ENCODE measurements at regions not wholly inside any gene's neighbourhood (a gene's known extent, or its start where the extent isn't known, plus 50 kb on each side); places are given as distances from the start of the nearest gene placed in this dataset.

DNA sequence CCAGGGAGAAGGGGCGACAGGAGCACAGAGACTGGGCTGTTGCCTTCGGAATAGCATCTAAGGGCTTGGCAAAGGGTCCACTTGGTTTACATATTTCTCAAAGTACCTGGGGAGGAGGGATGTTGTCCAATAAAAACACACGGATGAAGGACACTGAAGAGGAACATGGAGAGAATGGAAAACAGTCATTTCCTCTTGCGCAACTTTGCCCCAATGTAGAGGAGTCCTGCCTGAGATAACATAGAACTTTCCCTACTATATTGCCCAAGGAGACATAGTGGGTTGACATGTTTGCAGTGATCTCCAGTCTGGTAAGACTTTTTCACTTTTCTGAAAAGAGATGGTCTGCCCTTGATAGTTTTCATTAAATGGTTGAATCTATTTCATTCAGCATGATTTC is 468.8 kb upstream of the SUCLG2 start:
- Histone ChIP-seq H3K36me3 (no peaks in the 10 kb centered on the region), H3K27me3 (no peaks in the 10 kb centered on the region), H3K4me1 (no peaks in the 10 kb centered on the region), H3K4me3 (no peak overlapping the region), H3K9me3 (replicated peaks) (no peaks in the 10 kb centered on the region), H3K27ac (no peak overlapping the region)
- DNase-seq = no peak

DNA sequence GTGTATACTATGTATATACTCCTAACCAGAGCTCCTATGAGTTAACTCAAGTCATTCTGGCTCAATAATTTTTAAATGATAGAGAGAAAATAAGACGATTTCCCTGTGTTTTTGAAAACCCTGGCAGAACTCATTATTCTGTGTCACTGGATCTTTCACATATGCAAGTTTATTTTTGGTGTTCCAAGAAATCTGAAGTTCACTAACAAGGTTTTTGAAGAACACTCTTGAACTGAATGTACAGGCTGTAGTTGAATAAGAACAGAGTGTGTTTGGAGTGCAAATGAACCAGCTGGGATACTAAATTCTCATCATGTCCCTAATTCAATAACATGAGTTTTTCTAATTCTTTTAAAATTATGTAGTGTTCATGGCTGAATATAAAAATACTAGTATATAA is 466.9 kb upstream of the SUCLG2 start:
- H3K36me3 ChIP-seq = no peaks in the 10 kb centered on the region
- no peak overlapping the region for H3K4me3 ChIP-seq
- H3K9me3 ChIP-seq (replicated peaks) = no peaks in the 10 kb centered on the region
- DNase-seq = no peak
- H3K4me1 ChIP-seq = no peaks in the 10 kb centered on the region
- H3K27me3 ChIP-seq = no peaks in the 10 kb centered on the region
- H3K27ac ChIP-seq = no peak overlapping the region

DNA sequence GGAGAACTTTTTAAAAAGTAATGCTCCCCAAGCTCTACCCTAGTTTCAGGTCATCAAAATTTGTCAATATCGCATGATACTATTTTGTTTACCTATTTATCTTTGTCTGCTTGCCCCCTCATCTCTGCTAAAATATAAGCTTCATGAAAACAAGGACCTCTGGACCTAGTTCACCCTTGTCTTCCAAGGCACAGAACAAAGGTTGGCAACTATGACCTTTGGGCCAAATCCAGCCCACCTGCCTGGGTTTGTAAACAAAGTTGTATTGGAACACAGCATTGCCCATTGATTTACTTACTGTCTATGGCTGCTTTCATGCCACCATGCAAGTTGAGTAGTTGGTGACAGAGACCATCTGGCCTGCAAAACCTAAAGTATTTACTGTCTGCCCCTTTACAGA is 462.2 kb upstream of the SUCLG2 start:
- H3K4me3 ChIP-seq = no peak overlapping the region
- no peak for DNase-seq
- H3K27ac ChIP-seq = no peak overlapping the region
- H3K27me3 ChIP-seq = no peaks in the 10 kb centered on the region
- H3K36me3 ChIP-seq = no peaks in the 10 kb centered on the region
- no peaks in the 10 kb centered on the region for H3K4me1 ChIP-seq
- no peaks in the 10 kb centered on the region for H3K9me3 ChIP-seq (replicated peaks)

DNA sequence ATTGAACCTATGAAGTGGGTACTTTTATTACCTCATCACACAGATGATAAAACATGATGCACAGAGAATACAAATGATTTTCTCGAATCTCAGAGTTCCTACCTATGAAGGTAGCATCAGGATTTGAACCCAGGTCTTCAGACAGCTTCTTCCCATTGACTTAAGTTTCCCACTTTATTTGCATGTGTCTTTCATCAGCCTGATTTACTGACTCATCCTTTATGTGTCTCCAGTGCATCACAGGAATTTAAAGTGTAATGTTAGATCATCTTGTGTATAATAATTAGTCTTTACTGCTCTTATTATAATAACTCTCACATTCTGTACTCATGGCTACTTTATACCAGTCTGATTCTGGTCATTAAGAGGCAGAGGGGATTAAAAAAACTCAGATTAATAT is 449.4 kb upstream of the SUCLG2 start:
- Histone ChIP-seq H3K27me3 (no peaks in the 10 kb centered on the region), H3K27ac (no peak overlapping the region)

DNA sequence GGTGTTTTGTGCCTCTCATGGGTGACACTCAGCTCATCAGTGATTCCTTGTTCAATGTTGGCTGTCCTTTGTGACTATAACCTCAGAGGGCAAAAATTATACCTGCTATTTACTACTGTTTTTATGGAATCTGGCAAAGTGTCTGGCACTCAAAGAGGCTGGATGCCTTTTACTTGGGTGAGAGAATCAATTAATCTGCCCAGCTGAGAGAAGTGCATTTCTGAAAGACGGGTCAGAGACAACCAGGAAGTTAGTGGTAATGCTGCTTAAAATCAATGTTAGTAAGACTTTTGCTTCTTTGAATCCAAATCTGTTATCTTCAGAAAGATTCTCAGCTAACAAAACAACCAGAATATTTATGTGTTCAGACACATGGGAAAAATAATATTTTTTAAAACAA is 436.2 kb upstream of the SUCLG2 start:
- no peak for DNase-seq
- Histone ChIP-seq H3K27me3 (no peaks in the 10 kb centered on the region), H3K36me3 (no peaks in the 10 kb centered on the region)

More for the DNA sequence above, 449.4 kb upstream of the SUCLG2 start:
- Histone ChIP-seq H3K4me3 (no peak overlapping the region), H3K36me3 (no peaks in the 10 kb centered on the region), H3K4me1 (no peaks in the 10 kb centered on the region), H3K9me3 (replicated peaks) (no peaks in the 10 kb centered on the region)
- DNase-seq = no peak

DNA sequence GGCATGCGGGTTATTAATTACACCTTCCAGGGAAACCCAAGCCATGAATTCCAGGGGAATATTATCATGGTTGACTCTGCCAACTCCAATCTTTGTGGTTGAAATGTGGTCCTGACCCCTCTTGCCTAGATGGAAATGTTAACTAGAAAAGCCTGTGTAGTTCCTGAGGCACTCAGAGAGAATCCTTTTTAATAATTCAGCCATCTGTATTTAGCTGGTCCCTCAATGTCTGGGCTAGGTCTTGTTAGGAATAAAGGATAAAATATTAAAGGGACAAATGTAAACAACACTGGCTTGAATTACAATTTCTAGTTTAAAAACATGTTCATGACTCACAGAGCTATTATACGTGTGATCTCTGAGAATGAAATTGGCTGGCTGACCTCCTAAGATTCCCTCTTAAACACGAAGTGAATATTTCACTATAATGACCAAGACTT is 435.2 kb upstream of the SUCLG2 start:
- Histone ChIP-seq H3K4me1 (no peaks in the 10 kb centered on the region; the same call in 1 of the 2 replicates), H3K27me3 (no peaks in the 10 kb centered on the region), H3K4me3 (no peak overlapping the region), H3K27ac (no peak overlapping the region), H3K36me3 (no peaks in the 10 kb centered on the region), H3K9me3 (replicated peaks) (no peaks in the 10 kb centered on the region)
- no peak for DNase-seq

More for the DNA sequence above, 436.2 kb upstream of the SUCLG2 start:
- no peaks in the 10 kb centered on the region for H3K9me3 ChIP-seq (replicated peaks)
- H3K27ac ChIP-seq = no peak overlapping the region
- H3K4me1 ChIP-seq = no peaks in the 10 kb centered on the region; the same call in 1 of the 2 replicates
- H3K4me3 ChIP-seq = no peak overlapping the region

DNA sequence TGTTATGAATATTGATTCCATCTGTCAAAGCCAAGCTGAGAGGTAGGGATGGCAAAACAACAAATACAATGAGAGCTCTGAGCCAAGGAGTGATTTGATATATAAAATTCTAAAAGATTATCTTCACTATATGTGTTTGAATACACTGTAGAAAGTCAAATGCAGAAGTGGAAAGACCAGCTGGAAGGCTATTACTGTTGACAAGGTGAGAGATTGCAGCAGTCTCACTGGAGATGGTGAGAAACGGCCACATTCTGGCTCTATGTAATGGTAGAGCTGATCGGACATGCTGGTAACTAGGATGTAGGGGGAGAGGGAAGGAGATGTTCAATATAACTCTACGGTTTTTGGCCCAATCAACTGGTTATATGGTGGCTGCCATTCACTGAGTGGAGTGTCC is 434.2 kb upstream of the SUCLG2 start:
- Histone ChIP-seq H3K4me1 (no peaks in the 10 kb centered on the region; the same call in 1 of the 2 replicates), H3K27me3 (no peaks in the 10 kb centered on the region), H3K4me3 (no peak overlapping the region), H3K36me3 (no peaks in the 10 kb centered on the region), H3K9me3 (replicated peaks) (no peaks in the 10 kb centered on the region), H3K27ac (no peak overlapping the region)
- DNase-seq = no peak

DNA sequence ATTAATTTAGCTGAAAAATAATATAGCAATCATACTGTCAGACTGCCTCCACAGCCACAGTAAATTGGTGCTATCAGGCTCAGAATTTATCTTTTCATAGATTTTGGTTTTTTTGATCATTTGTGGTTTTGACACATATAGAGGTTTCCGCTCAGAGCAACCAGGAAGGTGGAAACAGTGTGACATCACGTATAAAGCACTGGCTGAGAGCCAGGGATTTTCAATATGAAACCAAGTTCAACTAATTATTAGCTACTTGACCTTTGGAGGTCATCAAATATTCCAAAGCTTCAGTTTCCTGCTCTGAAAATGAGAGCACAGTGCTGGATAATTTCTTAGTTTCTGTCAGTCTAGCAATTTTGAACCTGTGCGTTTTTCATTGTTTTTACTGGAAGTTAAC is 433.8 kb upstream of the SUCLG2 start:
- H3K27me3 ChIP-seq = no peaks in the 10 kb centered on the region
- no peak overlapping the region for H3K4me3 ChIP-seq
- H3K27ac ChIP-seq = no peak overlapping the region
- H3K36me3 ChIP-seq = no peaks in the 10 kb centered on the region
- no peaks in the 10 kb centered on the region; the same call in 1 of the 2 replicates for H3K4me1 ChIP-seq
- H3K9me3 ChIP-seq (replicated peaks) = no peaks in the 10 kb centered on the region
- DNase-seq = no peak

DNA sequence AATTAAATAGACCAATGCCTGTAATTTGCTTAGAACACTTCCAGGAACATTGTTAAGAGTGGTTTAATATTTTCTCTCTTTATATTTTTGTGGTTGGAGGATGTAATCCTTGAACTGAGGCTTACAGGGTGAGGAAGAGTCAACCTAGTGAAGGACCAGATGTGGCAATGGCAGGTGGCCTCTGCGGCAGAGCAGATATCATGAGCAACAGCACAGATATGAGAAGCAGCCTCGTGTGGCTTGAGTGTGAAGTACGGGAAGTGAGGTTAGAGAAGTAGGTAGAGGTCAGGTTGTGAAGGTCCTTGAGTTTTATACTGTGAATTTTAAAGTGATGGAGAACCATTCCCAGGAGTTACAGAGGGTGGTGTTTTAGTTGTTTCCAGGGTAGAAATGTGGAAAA is 417.6 kb upstream of the SUCLG2 start:
- no peaks in the 10 kb centered on the region for H3K9me3 ChIP-seq (replicated peaks)
- H3K36me3 ChIP-seq = no peaks in the 10 kb centered on the region
- no peaks in the 10 kb centered on the region for H3K4me1 ChIP-seq
- no peak overlapping the region for H3K4me3 ChIP-seq
- no peak overlapping the region for H3K27ac ChIP-seq
- no peak for DNase-seq
- no peaks in the 10 kb centered on the region for H3K27me3 ChIP-seq

DNA sequence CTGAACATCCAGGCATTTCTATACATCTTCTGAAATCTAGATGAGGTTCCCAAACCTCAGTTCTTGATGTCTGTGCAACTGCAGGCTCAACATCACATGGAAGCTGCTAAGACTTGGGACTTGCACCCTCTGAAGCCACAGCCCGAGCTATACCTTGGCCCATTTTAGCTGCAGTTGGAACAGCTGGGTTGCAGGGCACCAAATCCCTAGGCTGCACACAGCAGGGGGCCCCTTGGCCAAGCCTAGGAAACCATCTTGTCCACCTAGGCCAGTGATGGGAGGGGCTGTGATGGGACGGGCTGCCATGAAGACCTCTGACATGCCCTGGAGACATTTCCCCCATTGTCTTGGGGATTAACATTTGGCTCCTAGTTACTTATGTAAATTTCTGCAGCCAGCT is 415.8 kb upstream of the SUCLG2 start:
- DNase-seq = no peak
- Histone ChIP-seq H3K4me3 (no peak overlapping the region), H3K9me3 (replicated peaks) (no peaks in the 10 kb centered on the region), H3K4me1 (no peaks in the 10 kb centered on the region), H3K27me3 (no peaks in the 10 kb centered on the region), H3K36me3 (no peaks in the 10 kb centered on the region), H3K27ac (no peak overlapping the region)

DNA sequence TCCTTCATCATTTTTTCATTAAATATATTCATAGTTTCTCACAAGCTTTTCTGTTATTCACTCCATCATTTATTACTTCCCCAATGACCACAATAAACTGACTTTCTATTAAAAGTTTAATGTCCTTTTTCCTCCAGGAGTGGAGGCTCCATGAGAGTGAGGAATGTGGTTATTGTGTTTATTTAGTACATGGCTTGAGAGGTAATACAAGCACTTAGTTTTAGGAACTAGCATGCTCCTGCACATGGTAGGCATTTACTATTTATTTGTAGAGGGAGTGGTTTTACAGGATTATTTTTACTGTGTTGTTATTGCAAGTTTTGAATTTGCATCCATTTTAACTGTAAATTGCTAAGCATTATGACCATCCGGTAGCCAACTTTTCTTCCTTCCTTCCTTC is 412.9 kb upstream of the SUCLG2 start:
- no peaks in the 10 kb centered on the region for H3K9me3 ChIP-seq (replicated peaks)
- no peaks in the 10 kb centered on the region for H3K4me1 ChIP-seq
- H3K36me3 ChIP-seq = no peaks in the 10 kb centered on the region
- DNase-seq = no peak
- H3K27ac ChIP-seq = no peak overlapping the region
- H3K27me3 ChIP-seq = no peaks in the 10 kb centered on the region
- H3K4me3 ChIP-seq = no peak overlapping the region

DNA sequence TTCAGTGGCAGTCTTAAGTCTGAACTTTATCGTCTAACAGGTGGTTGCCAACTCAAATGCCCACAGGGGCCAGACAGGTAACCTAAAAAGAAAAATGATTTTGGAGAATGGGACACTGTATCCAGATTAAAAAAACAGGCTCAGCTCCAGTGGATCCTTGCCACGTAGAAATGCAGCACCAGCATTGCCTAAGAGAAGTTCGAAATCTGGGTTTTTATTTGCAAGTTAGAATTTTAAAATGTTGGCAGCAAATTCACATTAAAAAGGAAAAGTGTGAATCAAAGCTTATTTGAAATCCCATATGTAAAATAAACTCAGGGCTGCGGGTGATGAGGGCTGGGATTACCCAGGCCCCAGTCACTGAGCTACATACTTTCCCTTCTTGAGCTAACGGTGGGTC is 408.5 kb upstream of the SUCLG2 start:
- DNase-seq = no peak
- Histone ChIP-seq H3K36me3 (no peaks in the 10 kb centered on the region), H3K4me1 (no peaks in the 10 kb centered on the region), H3K27me3 (no peaks in the 10 kb centered on the region), H3K9me3 (replicated peaks) (no peaks in the 10 kb centered on the region), H3K4me3 (no peak overlapping the region), H3K27ac (no peak overlapping the region)

DNA sequence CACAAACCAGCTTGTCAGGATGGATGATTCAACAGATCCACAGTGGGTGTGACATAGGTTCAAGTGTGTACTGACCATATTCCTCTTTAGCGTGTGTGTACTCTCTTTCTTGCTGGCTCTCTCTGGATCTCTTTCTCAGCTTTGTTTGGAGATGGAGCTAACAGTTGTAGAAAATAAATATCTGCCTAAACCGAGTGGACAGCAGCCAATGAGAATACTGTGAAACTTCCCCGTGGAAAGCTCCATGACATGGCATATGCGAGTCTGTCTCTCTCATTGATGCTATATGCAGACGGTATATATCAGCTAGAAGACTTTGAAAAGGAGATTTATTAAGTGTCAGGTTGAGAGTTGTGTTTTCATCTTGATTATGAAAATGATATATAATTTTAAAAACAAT is 406.5 kb upstream of the SUCLG2 start:
- Histone ChIP-seq H3K4me1 (no peaks in the 10 kb centered on the region), H3K27ac (no peak overlapping the region), H3K9me3 (replicated peaks) (no peaks in the 10 kb centered on the region), H3K27me3 (no peaks in the 10 kb centered on the region), H3K36me3 (no peaks in the 10 kb centered on the region), H3K4me3 (no peak overlapping the region)
- no peak for DNase-seq

DNA sequence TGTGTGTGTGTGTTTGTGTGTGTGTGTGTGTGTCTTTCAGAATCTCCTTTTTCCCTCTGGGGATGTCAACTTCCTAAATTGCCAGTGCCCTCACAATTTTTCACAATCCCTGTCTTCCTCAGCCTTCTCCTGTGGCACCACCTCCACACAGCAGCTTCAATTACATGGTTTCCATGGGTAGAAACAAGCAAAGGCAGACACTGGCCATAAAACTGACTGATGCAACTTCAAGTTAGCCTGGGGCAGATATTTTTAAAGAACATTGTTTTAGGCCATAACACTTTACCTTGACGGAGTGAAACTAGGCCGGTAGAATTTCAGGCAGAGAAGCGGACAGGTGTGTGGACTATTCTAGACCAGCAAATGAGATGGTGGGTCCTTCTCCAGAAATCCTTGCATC is 405.8 kb upstream of the SUCLG2 start:
- Histone ChIP-seq H3K9me3 (replicated peaks) (no peaks in the 10 kb centered on the region), H3K4me1 (no peaks in the 10 kb centered on the region), H3K36me3 (no peaks in the 10 kb centered on the region), H3K4me3 (no peak overlapping the region), H3K27ac (no peak overlapping the region), H3K27me3 (no peaks in the 10 kb centered on the region)
- no peak for DNase-seq

DNA sequence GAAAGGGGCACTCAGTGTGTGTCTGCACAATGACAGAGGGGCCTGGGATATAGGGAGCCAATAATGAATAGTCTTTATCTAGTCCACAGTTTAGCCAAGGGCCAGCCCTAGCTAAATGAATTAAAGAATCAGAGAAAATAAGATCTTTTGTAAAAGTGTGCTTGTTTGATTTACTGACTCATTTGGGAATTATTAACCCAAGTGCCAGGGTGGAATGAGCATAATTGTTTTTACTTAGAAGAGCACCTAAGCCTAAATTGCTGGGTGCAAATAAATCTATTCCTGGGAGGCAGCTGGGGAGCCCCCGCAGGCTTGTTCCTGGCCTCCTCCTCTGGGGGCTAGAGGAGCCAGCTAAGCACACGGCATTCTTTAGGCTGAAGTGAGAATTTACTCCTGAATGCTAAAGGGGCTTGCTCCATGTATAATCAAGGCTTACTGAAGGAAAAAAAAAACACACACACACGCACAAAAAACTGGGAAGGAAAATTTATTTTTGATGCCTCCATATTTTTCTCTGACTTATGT is 405.3 kb upstream of the SUCLG2 start:
- DNase-seq = no peak
- Histone ChIP-seq H3K27me3 (no peaks in the 10 kb centered on the region), H3K4me1 (no peaks in the 10 kb centered on the region), H3K9me3 (replicated peaks) (no peaks in the 10 kb centered on the region), H3K4me3 (no peak overlapping the region), H3K27ac (no peak overlapping the region), H3K36me3 (no peaks in the 10 kb centered on the region)

DNA sequence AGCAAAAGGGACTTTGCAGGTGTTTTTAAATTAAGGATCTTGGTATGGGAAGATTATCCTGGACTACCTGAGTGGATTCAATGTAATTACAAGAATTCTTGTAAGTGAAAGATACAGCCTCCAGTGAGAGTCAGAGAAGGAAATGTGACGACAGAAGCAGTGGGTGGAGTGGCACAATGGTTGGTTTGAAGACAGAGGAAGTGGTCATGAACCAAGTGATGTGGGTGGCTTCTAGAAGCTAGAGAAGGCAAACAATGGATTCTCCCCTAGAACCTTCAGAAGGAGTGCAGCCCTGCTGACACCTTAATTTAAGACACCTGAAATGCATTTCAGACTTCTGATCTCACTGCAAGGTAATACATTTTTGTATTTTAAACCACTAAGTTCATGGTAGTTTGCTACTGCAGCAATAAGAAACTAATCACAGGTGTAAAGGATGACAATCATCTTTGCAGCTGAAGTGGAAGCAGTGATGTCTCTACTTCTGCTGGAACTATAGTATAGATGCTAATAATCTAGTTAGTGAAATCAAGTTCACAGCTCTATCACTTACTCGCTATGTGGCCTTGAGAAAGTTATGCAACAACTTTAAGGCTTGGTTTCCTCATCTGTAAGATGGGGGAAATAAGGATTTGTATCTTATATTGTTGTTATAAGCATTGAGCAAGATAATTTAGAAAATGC is 403.4 kb upstream of the SUCLG2 start:
- DNase-seq = no peak
- Histone ChIP-seq H3K27me3 (no peaks in the 10 kb centered on the region), H3K27ac (no peak overlapping the region), H3K9me3 (replicated peaks) (no peaks in the 10 kb centered on the region), H3K4me1 (no peaks in the 10 kb centered on the region), H3K36me3 (no peaks in the 10 kb centered on the region), H3K4me3 (no peak overlapping the region)

Measured in SJCRH30 (cell line).